Pons (tissue), 1 donor: ENCODE measurements at regions not wholly inside any gene's neighbourhood (a gene's known extent, or its start where the extent isn't known, plus 50 kb on each side); places are given as distances from the start of the nearest gene placed in this dataset.

Experiments
- DNase-seq: peaks from one replicate; pipeline ENCODE4 v3.0.0-alpha.2; 2016; ENCODE audit warnings: low spot score

- no peak for DNase-seq
Observed at GRCh38 chr2:37471994-37472393, 127.6 kb downstream of the QPCT start.

- no peak for DNase-seq
Observed at GRCh38 chr2:37472959-37473358, 128.5 kb downstream of the QPCT start.

GRCh38 chr2:37476411-37476810 is 132.0 kb downstream of the QPCT start:
- DNase-seq, result no peak

GRCh38 chr2:37477921-37478320 is 133.5 kb downstream of the QPCT start:
- DNase-seq, result peak; percentile 2

- DNase-seq, result no peak
Observed at GRCh38 chr2:37481244-37481643, 136.8 kb downstream of the QPCT start.

- no peak for DNase-seq
Observed at GRCh38 chr2:37489041-37489456, 144.6 kb downstream of the QPCT start.

GRCh38 chr2:37489536-37489935 is 145.1 kb downstream of the QPCT start:
- DNase-seq, result no peak

GRCh38 chr2:37493425-37493824 is 149.0 kb downstream of the QPCT start:
- DNase-seq, result no peak

- DNase-seq, result no peak
Observed at GRCh38 chr2:37499113-37499512, 154.7 kb downstream of the QPCT start.

- no peak for DNase-seq
Observed at GRCh38 chr2:37500031-37500430, 155.6 kb downstream of the QPCT start.

- no peak for DNase-seq
Observed at GRCh38 chr2:37501113-37501512, 156.7 kb downstream of the QPCT start.

- DNase-seq, result no peak
Observed at GRCh38 chr2:37506407-37507050, 162.1 kb downstream of the QPCT start.

- DNase-seq, result no peak
Observed at GRCh38 chr2:37507051-37507410, 162.6 kb downstream of the QPCT start.

GRCh38 chr2:37507703-37508102 is 163.3 kb downstream of the QPCT start:
- no peak for DNase-seq

- no peak for DNase-seq
Observed at GRCh38 chr2:37512971-37513370, 158.5 kb downstream of the CDC42EP3 start.

- DNase-seq, result peak; percentile 36
Observed at GRCh38 chr2:37523814-37524362, 147.6 kb downstream of the CDC42EP3 start.

- no peak for DNase-seq
Observed at GRCh38 chr2:37526323-37526722, 145.1 kb downstream of the CDC42EP3 start.

- no peak for DNase-seq
Observed at GRCh38 chr2:37526856-37527255, 144.6 kb downstream of the CDC42EP3 start.

GRCh38 chr2:37527361-37527760 is 144.1 kb downstream of the CDC42EP3 start:
- no peak for DNase-seq

- no peak for DNase-seq
Observed at GRCh38 chr2:37529830-37530415, 141.5 kb downstream of the CDC42EP3 start.

- no peak for DNase-seq
Observed at GRCh38 chr2:37532503-37532902, 138.9 kb downstream of the CDC42EP3 start.

GRCh38 chr2:37537316-37537715 is 134.1 kb downstream of the CDC42EP3 start:
- DNase-seq, result no peak

- no peak for DNase-seq
Observed at GRCh38 chr2:37541516-37541915, 129.9 kb downstream of the CDC42EP3 start.

GRCh38 chr2:37543999-37544557 is 127.4 kb downstream of the CDC42EP3 start:
- DNase-seq, result no peak
